Hematopoietic multipotent progenitor cell treated with erythropoietin and hydrocortisone succinate and interleukin-3 and kit ligand, for 8 days (in vitro differentiated cells): ENCODE measurements at regions not wholly inside any gene's neighbourhood (a gene's known extent, or its start where the extent isn't known, plus 50 kb on each side); places are given as distances from the start of the nearest gene placed in this dataset.

Experiments used
- DNase-seq: peaks from one replicate; pipeline ENCODE4 v3.0.0-alpha.2; 2015

DNA sequence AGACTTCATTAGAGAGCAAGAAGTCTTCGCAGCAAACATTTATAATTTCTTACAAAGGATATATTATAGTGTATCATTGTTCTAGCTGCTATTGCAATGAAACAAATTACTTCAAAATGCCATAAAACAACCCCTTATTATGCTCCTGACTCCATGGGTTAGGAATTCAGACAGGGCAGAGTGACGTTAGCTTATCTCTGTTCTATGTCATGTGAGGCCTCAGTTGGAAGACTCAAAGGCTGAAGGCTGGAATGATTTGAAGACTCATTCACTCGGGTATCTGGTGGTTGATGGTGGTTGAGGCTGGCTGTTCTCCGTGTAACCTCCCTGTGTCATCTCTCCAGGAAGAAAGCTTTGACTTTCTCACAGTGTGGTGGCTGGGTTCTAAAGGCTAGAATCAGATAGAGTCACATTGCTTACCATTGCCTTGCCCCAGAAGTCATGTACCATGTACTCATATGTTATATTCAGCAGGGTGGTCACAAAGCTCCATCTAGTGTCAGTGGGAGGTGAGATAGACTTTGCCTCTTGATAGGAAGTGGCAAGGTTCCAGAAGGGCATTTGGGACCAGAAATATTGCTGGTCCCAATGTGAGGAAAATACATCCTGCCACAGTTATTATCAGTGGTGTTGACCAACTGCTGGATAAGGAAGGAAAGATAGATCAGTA is 226.9 kb downstream of the TMEM38B start:
- DNase-seq, result no peak

DNA sequence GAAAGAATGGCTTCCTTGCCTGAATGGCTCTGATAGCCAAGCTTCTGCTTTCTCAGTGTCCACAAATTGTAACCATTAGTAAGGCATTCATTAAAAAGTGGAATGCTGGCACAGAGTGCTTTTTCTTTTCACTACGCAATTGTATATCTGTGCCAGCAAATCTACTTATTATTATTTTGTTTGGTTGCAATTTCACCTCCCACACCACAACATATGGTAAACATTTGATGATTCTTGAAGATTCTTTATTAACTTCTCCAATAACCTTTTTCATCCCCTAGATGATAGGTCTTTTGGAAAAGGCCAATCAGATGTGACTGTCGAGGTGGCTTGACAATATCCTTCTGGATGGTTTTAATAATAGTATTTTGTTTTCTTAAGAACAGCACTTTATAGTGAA is 234.1 kb downstream of the TMEM38B start:
- no peak for DNase-seq

DNA sequence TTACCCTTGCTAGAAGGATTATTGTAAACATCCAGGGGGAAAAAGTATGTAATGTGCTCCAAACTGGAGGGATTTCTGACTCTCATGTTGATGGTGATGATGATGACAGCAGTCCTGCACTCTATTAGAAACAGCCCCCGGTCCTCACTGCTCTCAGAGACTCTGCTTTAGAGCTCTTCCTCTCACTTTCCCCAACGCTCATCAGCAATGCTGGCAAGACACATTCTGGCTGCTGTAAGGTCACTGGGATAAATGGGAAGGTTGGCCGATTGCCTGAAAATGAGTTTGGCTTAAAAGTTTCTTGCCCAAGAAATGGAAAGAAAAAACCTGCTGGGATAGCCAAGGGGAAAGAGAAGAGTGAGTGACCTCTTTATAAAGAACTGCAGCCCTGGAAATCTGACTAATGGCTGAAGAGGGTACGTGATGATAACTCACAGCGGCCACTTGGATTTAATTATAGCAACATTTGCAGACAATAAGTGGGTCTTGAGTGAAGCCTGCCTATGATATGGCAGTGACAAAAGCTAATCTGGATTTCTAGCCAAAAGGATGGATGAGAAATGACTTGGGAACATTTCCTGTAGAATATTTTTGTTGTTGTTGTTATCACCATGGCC is 235.8 kb downstream of the TMEM38B start:
- no peak for DNase-seq

DNA sequence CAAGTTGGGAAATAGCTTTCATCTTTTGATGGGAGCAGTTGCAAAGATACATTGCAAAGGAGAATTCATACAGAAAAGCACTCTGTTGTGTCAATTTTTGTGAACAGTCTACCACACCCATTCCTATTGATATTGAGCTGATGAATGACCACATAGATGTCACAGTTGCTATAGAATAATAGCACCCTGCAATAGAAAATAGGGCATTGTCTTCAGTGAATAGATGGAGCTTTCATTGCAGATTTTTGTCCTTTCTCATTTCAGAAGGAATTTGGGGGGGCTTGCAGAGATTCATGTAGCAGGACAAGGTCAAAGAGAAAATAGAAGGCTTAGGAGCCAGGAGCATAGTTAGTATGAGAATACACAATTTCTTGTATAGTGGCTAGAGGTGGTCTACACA is 237.9 kb downstream of the TMEM38B start:
- DNase-seq, result no peak

DNA sequence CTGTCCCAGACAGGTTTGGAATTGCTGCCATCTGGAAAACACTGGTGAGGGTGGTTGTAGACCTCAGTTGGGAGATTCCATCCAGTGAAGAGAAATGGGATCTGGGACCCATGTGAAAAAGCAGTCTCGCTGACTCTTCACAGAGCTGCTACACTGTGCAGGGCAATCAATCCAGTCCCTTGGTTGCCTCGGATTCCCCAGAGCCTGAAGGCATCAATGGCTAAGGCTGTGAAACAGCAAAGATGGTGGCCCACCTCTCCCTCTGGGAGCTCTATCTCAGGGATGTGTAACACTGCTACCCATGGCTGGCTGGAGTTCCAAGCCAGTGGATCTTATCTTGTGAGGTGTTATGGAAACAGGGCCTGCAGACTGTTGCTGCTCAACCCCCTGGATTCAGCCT is 256.1 kb downstream of the TMEM38B start:
- DNase-seq, result no peak

DNA sequence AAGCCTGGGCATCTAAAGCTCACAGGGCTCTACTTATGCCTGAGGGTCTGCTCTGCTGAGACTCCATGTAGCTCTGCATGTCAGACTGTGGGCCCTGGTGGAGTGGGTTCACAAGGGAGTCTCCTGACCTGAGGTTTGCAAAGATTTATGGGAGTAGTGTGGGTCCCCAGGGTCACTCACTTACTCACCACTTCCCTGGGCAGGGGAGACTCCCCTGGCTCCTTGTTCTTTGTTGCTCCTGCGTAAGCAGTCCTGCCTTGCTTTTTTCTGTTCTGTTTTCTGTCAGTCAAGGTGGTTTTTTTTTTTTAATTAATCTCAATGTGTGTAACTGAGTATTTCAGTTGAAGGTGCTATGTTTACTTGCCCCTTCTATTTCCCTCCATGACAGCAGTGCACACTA is 256.6 kb downstream of the TMEM38B start:
- no peak for DNase-seq

DNA sequence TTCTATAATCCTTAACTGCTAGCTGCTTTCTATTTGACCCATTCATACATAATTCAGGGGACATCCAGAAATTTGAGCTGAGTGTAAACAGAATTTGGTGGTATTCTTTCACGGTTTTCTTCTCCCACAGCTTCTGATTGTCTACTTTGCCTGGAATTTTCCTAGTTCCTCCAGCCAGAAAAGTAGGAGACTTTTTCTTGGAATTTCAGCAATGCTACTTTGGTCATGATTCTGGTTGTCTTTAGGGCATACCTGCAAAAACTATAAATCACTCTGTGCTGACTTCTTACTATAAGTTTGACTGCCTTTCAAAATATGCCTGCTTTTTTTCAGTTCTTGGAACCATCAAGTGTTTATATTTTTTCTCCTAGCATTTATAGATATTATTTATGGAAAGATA is 260.2 kb downstream of the TMEM38B start:
- no peak for DNase-seq

DNA sequence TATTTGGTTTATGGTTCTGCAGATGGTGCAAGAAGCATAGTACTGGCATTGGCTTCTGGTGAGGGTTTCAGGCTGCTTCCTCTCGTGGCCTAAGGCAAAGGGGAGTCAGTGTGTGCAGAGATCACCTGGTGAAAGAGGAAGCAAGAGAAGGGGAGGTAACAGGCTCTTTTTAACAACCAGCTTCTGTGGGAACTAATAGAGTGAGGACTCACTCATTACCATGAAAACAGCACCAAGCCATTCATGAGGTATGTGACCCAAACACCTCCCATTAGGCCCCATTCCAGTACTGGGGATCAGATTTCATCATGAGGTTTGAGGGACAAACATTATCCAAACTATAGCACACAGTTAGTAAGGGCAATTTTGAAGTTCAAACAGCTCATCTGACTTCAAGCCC is 263.5 kb downstream of the TMEM38B start:
- DNase-seq, result no peak

DNA sequence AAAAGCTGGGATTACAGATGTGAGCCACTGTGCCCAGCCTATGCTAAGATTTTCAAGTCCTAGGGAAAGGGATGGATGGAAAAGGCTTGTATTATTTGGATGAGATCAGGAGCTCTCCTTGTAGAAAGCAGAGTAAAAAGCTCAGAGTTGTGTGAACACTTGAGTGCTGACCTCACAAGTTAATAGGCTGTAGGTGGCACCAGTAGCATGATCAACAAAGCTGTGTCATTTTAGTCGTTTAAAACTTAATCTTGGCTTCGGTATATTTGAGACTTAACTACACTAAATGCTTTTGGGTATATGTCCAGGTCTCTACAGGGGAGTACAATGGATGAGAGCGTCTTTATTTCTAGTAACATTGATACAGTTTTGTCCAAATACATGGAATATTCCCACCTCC is 264.2 kb downstream of the TMEM38B start:
- DNase-seq, result no peak

DNA sequence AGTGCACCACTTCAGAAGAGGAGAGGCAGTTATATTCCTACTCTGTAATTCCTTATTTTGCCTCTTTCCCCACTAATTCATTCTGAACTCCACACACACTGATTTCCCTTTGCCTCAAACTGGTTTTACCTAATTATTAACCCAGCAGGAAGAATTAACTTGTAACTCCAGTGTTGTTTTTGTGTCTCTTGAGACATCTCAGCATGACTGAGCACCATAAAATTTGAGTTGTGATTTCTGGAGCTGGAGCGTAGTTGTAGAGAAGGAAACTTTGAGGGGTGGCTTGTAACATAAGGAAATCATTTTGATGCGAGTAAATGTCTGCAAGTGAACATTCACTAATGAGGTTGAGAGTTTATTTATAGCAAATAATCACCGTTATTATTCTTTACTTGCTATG is 265.2 kb downstream of the TMEM38B start:
- DNase-seq, result no peak

DNA sequence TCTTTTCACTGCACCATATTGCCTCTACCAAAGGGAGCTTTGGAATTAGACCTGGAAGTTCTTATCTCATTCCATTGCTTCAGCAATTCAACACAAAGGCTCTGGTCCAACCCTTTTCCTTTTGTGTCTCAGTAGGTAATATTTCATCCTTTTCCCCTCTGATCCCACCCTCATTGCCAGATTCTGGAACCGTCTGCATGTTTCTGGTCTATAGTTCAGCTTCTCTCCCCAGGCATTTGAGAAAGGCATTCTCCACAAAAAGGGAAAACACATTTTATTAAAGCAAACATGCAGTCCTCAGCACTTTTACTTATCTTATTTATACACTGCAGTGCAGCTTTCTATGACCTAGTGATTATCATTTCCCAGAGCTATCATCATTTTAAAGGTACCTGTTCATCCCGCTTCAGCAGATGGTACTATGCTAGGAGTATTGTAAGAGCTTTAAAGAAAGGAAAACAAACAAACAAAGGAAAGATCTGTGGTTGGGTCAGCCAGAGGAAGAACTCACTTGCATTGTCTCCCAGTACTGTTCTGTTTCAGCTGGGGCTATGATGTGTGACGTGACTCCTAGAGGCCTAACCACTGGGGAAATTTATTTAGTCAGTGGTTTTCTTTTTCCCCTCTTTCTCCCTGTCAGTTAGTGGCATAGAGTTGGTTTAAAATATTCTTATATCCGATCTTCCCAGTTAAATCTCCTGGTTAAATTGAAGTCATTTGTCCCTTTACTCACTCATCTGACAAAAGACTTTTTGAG is 269.2 kb downstream of the TMEM38B start:
- no peak for DNase-seq

DNA sequence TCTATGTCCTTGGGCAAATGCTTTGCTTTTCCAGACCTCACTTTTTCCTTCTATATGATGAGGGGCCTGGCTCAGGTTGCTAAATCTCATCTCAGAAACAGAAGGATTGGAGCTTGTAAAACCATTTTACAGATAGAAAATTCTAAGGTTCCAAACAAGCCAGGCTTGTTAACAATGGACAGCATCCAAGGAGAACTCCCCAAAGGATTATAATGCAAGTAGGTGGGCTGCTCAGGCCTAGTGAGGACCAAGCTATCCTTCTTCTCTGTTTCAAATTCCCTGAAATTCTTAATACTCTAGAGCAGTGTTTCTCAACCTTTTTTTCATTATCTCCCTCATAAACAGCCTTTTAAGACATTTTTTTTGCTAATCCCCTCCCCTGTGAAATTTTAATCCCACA is 269.8 kb downstream of the TMEM38B start:
- no peak for DNase-seq

DNA sequence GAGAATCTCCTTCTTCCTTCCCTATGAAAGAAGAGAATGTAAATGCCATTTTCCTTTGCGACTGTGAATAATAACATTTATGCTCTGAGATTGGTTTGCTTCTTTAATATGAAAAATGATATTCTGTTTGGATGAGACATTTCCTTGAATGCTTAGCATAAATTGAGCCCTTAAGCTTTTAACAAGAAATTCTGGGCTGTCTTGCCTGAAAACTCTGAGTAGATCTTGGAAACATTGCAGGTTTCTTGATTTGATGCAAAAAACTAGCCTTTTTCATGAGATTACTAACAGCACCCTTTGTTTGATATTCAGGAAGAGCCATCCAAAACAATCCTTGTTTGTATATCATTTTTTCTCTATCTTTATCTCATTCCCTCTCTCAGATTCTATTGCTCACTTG is 272.5 kb downstream of the TMEM38B start:
- DNase-seq, result no peak

DNA sequence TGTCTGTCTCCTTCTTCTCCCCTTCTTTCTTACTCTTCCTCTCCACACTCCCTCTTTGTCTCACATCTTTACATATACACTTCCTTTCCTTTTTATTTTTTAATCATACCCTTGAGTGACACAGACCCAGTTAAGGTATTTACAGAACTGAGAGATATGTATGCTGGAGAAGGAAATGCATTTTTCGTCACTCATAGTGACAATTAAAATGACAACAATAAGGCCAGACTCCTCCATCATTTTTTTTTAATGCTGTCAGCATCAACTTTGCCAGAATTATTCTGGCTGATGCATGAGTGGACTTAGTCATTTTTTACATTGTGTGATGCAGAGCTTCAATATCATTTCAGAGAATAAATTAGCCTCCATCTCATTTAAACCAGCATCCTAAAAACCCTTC is 272.9 kb downstream of the TMEM38B start:
- DNase-seq, result no peak

DNA sequence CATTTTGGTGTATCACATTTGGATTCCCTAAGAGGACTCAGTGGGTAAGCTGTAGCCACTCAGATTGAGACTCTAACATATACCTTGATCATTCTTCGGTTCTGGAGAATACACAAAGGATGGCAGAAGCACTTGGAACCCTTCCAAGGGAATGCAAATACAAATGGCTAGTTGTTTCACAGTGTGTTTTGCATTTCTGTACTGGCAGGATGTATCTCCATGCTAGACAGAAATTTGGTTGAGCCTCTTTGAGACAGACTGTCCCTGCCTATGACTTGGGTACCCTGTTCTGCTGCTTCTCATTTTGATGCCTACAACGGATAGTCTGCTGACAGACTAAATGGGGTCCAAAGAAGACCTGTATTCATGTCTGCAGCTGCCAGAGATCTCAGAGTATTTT is 273.5 kb downstream of the TMEM38B start:
- no peak for DNase-seq

DNA sequence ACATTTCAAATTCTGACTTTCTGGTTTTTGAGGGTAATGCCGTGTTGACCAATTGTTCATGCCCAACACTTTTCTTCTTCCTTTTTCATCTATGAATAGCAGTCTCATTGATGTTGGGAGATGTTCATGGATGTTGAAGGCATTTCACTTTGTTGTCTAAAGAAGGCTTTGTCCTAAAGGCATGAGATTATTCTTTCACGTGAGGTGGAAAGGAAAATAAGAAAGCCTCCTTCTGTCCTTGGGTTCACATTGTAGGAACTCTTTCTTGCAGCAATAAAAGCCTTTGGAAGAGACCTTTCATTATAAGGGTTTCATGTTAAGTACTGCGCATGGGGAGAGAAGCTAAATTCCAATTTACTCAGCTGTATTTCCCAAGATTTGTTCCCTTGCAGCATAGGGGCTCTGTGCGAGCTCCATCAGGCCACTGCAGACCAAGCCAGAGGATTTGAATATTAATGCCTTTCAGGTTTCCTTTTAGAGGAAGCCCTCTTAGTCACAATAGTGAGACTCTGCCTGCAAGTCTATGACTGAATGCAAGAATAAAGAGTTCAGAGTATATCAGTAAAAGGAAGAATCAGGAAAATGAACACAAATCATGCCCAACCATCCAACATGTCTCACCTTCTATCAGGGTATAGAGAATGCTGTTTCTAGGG is 274.6 kb downstream of the TMEM38B start:
- DNase-seq, result no peak

DNA sequence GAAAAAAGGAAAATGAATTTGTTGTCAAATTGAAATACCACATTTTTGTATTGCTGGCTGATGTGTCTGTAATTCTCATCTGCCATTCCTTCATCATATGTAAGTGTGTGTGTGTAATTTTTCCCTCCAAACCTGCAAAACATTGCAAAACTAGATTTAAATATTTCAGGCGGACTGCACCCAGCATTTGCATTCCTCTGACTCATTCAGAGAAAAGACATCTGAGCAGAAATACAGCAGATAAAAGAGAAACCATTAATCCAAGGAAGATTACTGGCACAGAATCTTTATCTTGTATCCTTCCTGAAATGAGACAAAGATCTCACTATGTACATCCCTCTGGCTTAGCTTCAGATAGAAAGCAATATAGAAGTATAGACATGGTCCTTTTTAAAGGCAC is 275.3 kb downstream of the TMEM38B start:
- no peak for DNase-seq

DNA sequence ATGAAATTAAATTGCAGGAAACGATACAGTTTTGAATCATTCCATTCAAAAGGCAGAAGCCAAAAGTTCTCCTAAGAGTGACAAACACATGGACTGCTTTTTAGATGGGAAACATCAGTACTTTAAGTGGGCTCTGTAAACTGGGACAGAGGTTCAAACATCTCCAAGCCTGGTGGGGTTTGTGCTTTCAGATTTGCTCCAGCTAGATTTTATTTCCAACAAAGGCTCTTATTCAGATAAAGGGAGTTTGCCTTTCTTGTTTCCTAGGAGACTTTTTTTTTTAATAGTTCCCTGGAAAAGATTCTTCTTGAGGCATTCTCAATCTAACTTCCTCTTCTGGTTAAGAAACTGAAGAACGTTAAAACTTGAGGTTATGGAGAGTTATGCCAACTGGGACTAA is 277.6 kb downstream of the TMEM38B start:
- no peak for DNase-seq

DNA sequence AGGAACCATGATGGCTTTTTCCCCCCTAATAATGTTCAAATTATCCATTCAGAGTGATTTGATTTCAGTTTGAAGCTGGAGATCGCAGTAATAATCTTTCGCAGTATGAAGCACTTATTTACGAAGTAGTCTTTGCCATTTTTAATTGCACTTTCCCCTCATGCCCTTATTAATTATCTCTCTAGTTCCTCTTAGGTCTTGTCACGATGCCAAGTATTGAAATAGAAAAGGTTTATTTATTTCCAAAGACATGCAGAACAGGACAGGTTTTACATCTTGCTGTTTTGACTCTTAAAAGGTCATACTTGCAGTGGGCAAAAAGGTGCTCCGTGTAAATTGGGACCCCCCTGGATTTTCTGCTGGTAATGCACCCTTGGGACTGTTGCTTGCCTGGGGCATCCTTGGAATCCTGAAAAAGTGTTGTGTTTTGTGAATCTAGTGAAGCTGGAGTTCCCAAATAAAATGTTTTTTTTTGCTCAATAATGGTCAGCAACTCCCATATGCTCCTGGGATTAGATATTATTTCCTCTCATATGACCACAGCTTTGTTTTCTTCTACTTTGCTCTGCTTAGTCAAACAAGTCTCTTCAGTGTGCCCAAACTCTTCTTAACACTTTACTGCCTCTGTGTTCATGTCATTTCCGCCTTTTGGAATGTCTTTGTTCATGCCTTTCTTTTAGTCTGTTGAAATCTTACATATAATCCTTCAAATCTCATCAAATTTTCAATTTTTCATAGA is 278.3 kb downstream of the TMEM38B start:
- no peak for DNase-seq

DNA sequence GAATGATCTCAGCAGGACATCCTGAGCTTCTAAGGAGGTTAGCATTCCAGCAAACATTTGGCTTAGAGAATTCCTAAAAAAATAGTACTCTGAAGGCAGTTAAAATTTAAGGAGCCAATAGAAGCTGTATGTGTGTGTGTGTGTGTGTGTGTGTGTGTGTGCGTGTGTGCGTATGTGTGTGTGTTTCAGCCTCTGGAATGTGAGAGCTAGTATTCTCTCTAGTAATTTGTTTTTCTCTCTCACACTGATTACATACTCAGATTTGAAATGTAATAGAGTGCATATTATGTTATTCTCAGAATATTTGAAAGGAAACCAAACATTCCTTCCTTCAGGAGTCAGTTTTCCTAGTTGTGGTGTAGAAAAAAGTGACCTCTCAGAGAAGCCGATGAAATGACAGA is 279.6 kb downstream of the TMEM38B start:
- no peak for DNase-seq

DNA sequence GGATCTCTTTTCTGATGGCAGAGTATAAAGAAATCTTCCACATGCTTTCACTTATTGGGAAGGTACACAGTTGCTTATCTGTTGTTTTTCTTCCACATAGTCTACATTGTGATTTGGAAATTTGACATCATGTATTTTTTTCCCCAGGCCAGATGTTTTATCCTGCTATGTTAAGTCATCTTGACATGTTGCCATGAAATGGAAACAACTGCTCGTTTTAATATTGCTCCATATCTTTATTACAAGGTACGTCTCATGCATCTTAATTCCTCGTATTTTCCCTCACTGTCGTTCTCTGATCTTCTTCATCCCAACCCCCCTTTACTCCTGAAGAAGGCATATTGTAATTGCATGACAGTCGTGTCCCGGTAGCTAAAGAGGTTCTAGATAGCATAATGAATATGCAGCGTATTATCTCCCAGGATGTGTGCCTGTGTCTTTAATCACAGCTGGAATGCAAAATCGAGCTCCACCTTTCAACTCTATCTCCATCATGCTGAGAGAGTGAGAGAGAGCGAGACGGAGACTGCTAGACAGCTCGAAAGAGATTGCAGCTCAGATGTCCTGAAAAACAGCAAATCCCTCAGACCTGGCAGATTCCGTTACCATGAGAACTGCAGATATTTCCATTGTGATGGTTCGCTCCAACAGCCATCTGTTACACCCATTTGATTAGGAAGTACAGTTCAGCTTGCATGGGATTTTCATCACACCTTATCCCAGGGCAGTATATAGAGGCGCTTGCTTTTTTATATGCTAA is 281.7 kb downstream of the TMEM38B start:
- DNase-seq, result no peak

DNA sequence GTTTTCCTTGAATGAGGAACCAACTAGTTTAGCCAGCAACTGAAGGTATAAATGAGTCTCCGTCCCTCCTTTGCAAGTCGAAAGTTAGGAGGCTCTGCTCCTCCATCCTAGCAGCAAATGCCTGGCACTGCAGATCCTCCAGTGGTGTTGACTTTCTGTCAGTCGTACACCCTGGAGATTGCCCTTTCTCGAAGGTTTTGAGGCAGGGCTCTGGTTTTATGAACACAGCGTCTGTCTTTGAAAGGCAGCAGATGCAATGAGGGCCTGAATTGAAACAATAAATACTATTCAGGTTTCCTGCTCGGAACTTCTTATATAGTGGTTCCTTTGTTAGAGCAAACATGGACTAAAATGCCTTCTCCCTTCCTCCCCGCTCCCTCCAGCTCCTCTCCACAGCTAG is 284.0 kb downstream of the TMEM38B start:
- DNase-seq, result no peak
